GM19395 (cell line): ENCODE measurements at regions not wholly inside any gene's neighbourhood (a gene's known extent, or its start where the extent isn't known, plus 50 kb on each side); places are given as distances from the start of the nearest gene placed in this dataset.

ENCODE experiments used
- ATAC-seq: cut with Tn5 transposase; IDR thresholded peaks from one replicate; pipeline ENCODE4 v1.9.1; 2021; ENCODE audit warnings: mild to moderate bottlenecking, moderate library complexity; ENCODE audit not compliant: unreplicated experiment

DNA sequence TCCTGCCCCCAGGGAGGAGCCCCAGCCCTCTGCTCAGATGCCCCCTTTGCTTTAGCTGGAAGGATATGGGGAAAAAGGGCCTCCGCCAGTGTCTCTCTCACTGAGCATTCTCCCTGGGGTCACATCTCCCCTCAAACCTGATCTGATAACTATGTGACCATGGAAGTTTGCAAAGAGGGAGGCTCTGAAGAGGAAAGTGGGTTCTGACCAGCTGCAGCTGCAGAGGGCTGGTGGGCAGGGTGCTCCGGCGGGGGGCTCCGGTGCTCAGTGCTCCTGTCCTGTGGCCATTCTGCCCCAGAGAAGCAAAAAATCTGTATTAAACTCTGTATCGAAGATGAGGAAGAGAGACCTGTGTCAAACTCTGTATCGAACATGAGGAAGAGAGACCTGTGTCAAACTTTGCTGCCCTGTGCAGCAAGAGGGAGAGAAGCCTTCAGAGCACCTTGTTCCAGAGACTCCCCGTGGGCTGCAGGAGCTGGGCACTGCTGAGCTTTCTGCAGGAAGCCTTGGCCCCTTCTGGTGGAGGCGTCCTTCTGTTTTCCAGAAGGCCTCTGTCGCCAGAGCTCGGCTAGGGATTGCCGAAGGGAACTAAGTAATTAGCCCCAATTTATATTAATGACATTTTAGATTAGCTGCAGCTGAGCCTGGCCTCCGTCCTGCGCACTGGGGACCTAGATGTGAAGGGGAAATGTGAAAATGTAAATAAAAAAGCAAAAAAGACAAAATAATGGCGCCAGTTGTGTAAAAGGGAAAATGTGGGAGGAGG, 186.2 kb upstream of the C1orf174 start:
- ATAC-seq = no peak

DNA sequence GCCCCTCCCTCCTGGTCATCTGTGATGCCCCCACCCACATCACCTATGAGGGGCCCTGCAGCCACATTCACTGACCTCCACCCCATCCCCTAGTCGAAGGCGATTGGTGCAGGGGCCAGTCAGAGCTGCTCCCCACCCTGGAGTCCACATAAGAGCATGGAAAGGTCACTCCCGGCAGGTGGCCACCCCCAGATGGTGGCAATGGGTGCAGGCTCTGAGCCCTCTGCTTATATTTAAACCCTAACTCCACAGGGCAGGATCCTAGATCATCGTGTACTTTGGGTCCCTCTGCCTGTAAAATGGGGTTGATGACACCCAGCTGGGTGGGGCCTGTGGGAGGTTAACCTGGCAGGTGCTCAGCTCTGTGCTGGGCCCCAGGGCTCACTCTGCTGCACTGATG, 186.8 kb upstream of the C1orf174 start:
- ATAC-seq = no peak

DNA sequence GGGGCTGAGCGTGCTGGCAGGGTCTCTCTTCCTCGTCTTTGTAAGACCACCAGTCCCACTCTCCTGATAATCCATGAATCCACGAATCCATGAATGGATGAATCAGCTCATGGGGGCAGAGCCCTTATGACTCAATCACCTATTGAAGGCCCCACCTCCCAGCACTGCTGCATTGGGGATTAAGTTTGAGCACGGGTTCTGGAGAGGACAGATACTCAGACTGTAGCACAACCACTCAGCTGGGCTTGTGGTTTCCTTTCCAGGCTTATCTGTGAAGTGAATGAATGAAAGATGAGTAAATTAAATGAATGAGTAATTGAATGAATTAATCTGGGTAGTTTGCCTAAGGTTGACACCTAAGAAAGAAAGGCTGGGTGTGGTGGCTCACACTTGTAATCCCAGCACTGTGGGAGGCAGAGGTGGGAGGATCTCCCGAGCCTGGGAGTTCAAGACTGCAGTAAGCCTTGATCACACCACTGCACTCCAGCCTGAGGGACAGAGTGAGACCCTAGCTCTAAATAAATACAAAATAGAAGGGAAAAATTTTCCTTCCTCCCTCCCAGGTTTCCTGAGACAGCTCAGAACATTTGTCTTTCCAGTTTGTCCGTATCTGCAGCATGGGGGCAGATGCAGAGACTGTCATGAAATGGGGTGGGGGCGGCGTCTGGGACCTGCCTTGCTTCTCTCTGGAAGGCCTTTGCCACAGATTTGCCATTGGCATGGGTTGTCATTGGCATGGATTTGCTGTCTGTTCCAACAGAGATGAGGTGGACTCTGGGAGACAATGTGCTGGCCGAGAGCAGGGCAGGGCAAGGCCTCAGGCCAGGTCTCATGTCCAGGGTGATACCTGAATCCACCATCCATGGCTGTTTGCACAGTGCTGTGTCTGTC, 187.7 kb upstream of the C1orf174 start:
- no peak for ATAC-seq

DNA sequence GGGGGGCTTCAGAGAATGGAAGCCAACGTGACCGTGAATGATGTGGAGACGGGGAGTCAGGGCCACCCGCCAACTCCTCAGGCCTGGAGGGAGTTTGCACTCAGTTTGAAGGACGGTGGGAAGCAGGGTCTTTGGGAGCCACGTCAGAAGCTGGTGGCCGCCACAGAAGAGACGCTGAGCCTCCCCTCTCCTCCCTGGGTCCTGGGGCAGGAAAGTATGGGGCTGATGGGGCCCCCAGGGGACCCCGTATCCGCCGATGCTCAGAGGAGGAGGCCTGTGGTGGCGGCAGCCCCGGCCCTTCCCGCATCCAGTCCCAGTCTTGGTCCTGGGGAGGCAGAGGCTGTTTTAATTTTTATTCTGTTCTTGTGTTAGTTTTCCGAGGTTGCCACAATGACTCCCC, 188.6 kb upstream of the C1orf174 start:
- ATAC-seq = no peak

DNA sequence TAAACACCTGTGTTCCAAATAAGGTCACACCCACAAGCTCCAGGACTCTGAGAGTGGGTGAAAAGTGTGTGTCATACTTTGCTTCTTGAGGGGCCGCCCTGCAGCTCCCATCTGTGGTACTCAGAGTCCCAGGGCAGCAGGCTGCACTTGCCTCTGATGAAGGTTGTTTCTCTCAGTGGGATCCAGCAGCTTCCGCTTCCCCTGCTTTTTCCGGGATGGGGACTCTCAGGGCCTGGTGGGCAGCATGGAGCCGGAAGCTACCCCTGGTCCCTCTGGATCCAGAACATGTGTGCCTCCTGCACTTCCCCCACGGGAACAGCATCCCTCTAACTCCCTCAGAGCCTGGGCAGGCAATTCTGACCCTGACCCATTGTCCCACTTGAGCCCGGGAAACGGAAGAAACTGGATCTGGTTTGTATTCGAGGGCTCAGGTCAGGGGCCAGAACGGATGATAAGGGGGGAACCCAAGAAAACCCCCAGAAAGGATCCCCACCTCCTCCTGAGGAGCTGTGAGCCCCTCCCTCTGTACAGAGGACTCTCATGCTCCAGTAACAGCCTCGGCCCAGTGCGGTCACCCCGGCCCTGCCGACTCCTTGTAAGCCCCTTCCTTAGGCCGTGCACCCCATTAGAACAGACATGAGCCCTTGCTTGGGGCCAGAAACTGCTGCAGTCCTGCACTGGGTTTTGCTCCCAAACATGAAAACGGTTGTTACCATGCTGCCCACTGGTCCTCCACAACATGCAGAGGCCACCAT, 189.5 kb upstream of the C1orf174 start:
- ATAC-seq = no peak

DNA sequence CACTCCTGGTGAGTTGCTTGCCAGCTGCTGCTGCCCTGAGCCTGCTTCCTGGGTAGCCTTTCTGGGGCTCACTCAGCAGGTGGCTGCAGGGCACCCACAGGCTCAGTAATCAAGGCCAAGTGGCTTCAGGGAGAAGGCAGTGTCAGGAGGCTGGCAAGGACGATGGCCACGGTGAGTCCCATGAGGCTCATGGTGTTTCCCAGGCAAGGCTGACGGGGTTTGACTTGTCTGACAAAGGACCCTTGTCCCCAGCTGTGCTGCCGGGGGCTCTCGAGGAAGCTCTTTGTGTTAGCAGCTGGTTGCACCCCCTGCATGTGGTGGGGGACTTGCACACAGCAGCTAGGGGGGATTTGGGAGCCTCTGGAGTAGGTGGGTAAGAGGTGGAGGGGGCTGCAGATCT, 190.5 kb upstream of the C1orf174 start:
- ATAC-seq = no peak

DNA sequence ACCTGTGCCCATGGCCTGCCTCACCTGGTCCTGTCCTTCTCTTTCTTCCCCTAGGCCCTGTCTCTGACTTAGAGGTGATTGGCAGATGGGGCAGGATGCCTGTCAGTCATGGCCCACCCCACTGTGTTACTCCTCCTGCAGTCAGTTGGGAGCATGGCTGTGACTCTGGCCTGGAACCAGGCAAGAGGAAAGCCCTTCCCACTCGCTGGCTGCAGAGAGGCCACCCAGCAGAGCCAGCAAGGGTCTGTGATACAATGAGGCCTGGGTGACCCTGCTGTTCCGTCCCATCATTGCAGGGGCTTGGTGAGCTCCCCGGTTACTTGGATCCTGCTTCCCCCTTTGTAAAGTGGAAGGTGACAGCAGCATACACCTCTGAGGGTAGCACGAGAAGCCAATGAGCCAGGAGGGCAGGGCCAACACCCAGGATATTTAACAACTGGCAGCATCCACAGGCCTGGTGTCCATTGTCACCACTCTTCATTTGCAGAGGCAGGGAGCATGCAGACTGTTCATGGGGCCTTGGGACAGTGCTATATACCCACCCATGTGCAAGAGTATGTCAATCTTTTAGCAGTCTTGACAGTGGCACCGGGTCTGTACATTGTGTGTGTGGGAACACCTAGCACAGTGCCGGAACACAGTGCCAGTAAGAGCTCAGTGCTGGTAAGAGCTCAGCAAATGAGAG, 191.0 kb upstream of the C1orf174 start:
- ATAC-seq = no peak

DNA sequence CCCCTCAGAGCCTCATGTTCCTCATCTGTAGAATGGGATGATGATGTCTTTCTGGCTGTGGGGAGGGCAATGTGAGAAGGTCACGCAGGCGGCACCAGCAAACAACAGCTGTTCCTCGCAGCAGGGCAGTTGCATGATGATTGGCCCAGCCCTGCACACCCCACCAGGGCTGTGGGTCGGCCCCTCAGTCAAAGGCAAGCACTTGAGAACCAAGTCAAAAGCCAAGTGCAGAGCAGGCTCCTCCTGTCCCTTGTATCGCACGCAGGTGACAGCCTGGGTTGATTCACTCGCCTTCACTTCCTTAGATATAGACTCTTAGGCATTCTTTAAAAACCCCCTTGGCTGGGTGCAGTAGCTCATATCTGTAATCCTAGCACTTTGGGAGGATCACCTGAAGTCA, 191.9 kb upstream of the C1orf174 start:
- ATAC-seq = no peak

DNA sequence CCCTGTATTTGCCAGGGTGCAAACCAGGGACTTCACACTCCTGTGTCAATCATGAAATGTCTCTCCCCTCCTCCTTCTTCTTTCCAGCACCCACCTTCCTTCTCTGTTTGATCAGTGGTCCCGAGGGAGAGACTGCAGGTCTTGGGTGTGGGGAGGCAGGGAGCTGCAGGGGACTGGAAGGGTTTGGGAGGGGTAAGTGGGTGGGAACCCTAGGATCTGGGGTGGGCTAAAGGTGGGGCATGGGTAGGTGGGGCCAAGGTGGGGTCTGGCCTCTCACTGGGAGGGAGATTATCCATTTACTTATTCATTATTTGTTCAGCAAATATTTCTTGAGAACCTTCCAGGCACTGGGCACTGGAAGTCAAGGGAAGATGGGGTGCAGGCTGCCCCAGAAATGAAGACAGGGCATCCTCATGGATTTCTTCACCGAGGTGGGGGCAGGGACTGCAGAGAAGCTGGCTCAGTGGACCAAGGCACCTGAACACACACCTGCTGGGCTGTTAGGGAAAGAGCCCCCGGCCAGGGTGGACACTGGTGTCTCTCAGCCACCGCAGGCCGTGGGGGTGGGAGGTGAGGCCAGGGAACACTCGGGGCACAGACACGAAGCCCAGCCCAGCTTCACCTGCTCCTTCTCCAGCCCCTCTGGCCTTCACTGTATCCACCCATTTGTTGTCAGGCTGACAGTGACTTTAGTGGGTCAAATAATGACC, 193.9 kb upstream of the C1orf174 start:
- ATAC-seq = no peak

DNA sequence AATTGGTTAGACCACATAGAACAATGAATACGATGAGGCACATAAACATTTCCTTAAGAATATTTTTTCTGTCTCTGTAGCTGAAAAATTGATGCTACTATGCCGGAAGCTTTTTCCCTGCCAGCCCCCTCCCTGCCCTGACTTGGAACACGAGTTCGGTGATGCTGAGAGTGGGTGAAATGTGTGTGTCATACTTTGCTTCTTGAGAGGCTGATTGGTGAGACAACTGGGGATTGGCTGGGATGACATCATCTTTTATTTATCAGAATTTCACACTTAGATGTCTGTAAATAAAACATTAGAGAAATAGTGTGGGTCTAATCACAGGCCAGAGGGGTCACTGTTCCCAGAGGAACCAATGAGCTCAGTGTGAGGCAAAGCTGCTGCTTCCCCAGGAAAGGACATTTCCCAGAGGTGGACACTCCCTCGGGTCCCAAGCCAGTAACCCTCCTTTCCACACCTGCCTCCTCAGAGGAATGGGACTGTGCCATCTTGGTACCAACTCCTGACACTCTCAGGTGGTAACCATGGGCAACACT, 195.4 kb upstream of the C1orf174 start:
- no peak for ATAC-seq

DNA sequence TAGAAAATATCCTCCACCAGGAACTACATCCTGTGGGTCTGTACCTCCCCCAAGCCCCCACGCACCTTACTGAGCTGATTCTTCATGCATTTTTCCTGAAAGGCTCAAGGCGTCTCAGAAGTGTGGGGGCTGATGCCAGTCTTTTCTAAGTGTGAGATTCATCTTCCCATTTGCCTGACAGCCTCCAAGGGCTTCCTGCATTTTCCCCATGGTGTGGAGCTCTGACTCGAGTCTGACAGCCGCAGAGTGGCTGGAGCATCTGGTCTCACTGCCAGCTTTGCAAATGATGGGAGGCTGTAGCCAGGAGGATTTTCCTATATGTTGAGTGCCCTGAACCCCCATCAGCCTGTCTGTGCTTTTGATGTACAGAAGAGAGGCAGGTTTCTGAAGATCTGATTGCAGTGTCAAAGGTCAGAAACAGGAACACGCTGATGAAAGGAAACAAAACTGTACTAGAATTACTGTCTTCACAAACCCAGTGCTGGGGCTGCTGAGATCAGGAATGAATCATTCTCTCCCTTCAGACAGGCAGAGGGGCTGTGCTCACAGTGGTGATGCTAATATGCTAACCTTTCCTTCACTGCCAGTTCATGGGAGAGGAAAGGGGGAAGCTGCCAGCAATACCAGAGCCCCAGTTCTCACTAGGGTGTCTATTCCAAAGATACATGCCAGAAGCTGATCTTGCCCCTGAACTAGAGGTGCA, 201.5 kb upstream of the C1orf174 start:
- ATAC-seq = no peak

DNA sequence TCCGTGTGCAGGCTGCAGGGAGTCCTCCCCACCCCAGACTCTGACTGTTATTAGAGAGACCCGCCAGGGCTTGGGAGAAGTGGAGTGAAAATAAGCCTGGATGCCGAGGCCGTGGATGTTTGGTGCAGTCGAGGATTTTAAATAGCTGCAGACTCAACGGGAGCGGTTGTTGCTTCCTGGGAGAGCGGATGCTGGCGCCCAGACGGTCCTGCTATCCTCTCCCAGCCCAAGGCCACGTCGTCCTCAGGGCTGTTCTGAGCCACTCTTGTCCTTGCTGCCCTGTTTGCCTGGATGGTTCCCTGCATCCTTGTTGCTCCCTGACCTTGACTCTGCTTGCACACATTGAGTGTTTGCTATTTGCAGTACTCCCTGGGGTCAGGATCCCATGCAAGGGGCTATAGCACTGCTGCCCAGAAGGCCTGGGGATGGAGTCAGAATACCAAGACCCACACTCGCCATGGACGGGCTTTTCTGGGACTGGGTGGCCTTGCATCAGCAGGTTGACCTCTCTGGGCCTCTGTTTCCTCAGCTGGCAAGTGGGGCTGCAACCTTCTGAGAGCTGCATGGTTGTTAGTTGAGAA, 205.3 kb upstream of the C1orf174 start:
- no peak for ATAC-seq

DNA sequence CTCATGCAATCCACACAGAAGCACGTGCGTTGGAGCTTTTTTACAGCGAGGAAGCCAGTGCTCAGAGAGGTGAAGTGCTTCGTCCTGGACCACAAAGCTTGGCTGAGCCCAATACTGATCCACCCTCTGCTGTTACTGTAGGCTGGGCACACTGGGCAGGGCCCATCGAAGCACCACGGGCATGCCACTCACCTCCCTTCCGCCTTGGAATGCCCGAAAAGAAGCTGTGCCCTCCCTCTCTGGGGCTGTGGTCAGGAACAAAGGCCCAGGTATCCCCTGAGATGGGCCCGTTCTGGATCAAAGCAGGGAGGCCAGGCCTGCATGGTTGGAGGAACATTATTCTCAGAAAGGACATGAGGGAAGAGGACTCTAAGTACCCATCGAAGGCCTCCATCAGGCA, 206.7 kb upstream of the C1orf174 start:
- ATAC-seq = no peak

DNA sequence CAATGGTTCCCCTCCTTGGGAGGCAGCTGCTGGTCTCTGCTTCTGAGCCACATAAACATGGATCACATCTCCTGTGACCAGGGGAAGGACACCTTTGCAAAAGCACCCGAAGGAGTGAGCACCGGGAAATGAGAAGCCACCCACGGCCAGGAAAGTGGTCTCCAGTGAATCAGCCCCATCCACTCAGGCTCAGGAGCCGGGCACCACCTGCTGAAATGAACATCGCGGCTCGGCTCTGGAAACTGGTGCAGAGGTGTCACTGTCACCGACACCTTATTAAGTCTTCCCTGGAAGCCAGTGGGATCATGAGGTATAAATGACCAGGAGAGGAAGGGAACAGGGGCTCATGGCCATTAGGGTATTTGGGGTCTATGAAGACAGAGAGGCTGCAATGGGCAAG, 207.2 kb upstream of the C1orf174 start:
- no peak for ATAC-seq

DNA sequence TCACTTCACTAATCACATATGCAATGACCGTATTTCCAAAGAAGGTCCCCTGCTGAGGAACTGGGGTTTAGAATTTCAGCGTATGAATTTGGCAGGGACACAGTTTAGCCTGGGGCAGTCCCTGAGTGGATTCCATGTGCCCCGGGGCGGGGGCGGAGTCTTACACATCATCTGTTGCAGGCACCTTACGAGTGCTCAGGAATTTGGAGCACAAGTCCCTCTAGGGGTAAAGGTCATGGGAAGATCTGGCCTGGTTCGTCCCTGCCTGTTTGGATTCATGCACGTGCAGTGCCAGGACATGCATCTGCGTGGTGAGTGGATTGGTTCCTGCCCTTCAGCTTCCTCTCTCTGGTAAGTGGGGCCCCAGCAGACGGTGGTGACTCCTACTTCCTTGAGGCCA, 208.3 kb upstream of the C1orf174 start:
- no peak for ATAC-seq

DNA sequence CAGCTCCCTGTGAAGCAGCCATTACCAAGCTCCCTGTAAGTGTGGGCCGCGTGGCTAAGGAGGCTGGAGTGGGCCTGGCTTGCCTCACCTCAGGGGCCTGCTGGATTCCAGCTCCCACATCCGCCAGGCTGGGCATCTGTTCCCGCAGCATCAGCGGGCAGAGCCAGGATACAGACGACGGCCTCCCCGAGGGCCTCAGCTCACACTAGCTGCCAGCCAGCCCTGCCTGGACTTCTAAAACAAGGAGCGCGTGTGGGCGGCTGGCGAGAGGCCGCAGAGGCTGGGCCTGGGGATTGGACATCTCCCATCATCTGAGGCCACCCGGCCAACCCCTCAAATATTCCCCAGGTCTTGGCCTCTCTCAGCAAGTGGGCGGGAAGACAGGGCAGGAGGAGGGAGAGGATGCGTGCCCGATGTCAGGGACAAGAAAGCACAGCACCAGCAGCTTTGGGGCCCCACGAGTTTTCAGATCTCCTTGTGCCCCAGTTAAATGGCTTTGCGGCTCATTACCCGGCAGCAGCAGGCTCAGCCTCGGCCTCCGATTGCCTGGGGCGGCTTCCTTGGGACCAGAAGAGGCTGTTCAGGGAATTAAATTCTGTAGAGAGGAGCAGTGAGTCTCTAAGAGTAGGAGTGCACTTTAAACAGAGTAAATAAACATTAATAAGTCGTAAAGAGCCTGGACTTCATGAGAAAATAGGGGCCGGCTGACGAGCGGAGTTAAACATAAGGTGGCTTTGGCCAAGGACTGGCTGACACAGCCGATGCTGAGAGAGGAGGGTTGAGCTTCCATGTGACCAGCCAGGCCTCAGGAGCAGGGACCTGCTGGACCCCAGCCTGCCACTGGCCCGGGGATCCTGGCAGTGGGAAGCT, 208.9 kb upstream of the C1orf174 start:
- no peak for ATAC-seq

DNA sequence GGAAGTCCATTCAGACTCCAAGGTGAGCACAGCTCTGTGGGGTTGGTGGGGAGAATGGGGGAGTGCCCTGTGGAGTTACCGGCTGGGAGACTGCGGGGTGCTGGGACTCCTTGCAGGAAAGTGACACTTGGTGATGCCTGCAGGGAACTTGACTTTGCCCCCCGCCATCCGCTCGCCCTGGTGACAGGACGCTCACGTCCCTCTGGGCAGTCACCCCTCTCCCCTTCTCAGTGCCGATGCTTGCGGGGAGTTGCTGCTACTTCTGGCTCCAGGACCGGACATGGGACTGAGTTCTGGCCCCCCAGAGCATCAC, 209.5 kb upstream of the C1orf174 start:
- ATAC-seq = no peak

DNA sequence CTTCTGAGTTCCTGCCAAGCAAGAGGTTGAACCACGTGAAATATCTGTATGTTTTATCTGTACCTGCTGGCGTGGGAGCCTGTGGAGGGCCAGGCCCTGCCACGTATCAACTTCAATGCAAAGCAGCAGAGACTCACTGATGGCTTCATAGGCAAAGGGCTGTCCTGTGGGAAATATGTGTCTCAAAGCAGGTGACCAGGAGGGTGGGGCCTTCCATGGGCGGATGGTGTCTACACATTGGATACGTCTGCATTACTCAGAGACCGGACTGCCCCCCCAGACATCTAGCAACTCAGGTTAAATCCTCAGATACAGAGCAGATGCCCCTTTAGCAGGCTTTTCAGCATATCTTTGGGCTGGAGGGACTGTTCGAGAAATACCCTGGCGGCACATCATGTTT, 210.8 kb upstream of the C1orf174 start:
- no peak for ATAC-seq
